ENCODE measurements at regions not wholly inside any gene's neighbourhood (a gene's known extent, or its start where the extent isn't known, plus 50 kb on each side); places are given as distances from the start of the nearest gene placed in this dataset.

GRCh38 chr15:27685644-27686043 lies 413.5 kb downstream of the OCA2 start:
- TF ChIP-seq CTCF (IDR thresholded peaks at IDR 0.05; ENCODE audit: unreplicated experiment in 3 of 3), result no peak
- no peak overlapping the region for H3K27ac Mint-ChIP-seq

GRCh38 chr15:27683121-27683520 lies 416.0 kb downstream of the OCA2 start:
- TF ChIP-seq CTCF (IDR thresholded peaks at IDR 0.05; ENCODE audit: unreplicated experiment in 3 of 3), result no peak
- Mint-ChIP-seq H3K27ac (no peak overlapping the region), H3K4me1 (peaks cover 29% of the 10 kb centered on the region)

More at GRCh38 chr15:27685644-27686043, 413.5 kb downstream of the OCA2 start:
- peaks cover 6% of the 10 kb centered on the region for H3K4me1 Mint-ChIP-seq
- no peaks in the 10 kb centered on the region for H3K36me3 Mint-ChIP-seq (ENCODE audit: low read depth)
- no peaks in the 10 kb centered on the region for H3K9me3 Mint-ChIP-seq
- H3K27me3 Mint-ChIP-seq (ENCODE audit: low read depth), result peaks cover 13% of the 10 kb centered on the region
- H3K4me3 Mint-ChIP-seq, result no peak overlapping the region

GRCh38 chr15:27681038-27681437 lies 418.1 kb downstream of the OCA2 start:
- Mint-ChIP-seq H3K27ac (no peak overlapping the region), H3K27me3 (ENCODE audit: low read depth) (peaks cover 26% of the 10 kb centered on the region), H3K4me1 (peaks cover 36% of the 10 kb centered on the region), H3K9me3 (no peaks in the 10 kb centered on the region), H3K4me3 (no peak overlapping the region), H3K36me3 (ENCODE audit: low read depth) (no peaks in the 10 kb centered on the region)
- TF ChIP-seq CTCF (IDR thresholded peaks at IDR 0.05; ENCODE audit: unreplicated experiment in 3 of 3), result no peak

More at GRCh38 chr15:27683121-27683520, 416.0 kb downstream of the OCA2 start:
- Mint-ChIP-seq H3K27me3 (ENCODE audit: low read depth) (peaks cover 18% of the 10 kb centered on the region), H3K9me3 (no peaks in the 10 kb centered on the region), H3K4me3 (no peak overlapping the region), H3K36me3 (ENCODE audit: low read depth) (no peaks in the 10 kb centered on the region)

GRCh38 chr15:27679731-27680471 lies 419.2 kb downstream of the OCA2 start:
- Mint-ChIP-seq H3K4me1 (peaks cover 36% of the 10 kb centered on the region), H3K27ac (peak overlapping the region; percentile 77 to 84 (median 82)), H3K27me3 (ENCODE audit: low read depth) (peaks cover 26% of the 10 kb centered on the region), H3K36me3 (ENCODE audit: low read depth) (no peaks in the 10 kb centered on the region), H3K9me3 (no peaks in the 10 kb centered on the region), H3K4me3 (peak overlapping the region; percentile 28 to 38 (median 31))
- TF ChIP-seq CTCF (IDR thresholded peaks at IDR 0.05; ENCODE audit: unreplicated experiment in 3 of 3), result peak in 1 of 3 experiments; percentile 23

- peaks cover 20% of the 10 kb centered on the region for H3K27me3 Mint-ChIP-seq (ENCODE audit: low read depth)
- H3K27ac Mint-ChIP-seq, result peak overlapping the region; percentile 77 to 84 (median 82)
- no peaks in the 10 kb centered on the region for H3K36me3 Mint-ChIP-seq (ENCODE audit: low read depth)
- no peak for TF ChIP-seq CTCF (IDR thresholded peaks at IDR 0.05; ENCODE audit: unreplicated experiment in 3 of 3)
- peaks cover 36% of the 10 kb centered on the region for H3K4me1 Mint-ChIP-seq
- H3K4me3 Mint-ChIP-seq, result no peak overlapping the region
- no peaks in the 10 kb centered on the region for H3K9me3 Mint-ChIP-seq
These were observed 419.9 kb downstream of the OCA2 start for GRCh38 chr15:27679203-27679602.

GRCh38 chr15:27677951-27678350 lies 421.2 kb downstream of the OCA2 start:
- peaks cover 20% of the 10 kb centered on the region for H3K27me3 Mint-ChIP-seq (ENCODE audit: low read depth)
- no peak for TF ChIP-seq CTCF (IDR thresholded peaks at IDR 0.05; ENCODE audit: unreplicated experiment in 3 of 3)
- H3K9me3 Mint-ChIP-seq, result no peaks in the 10 kb centered on the region
- no peak overlapping the region for H3K4me3 Mint-ChIP-seq
- H3K27ac Mint-ChIP-seq, result peak overlapping the region in 2 of 3 experiments; percentile 53 to 80
- peaks cover 43% of the 10 kb centered on the region for H3K4me1 Mint-ChIP-seq
- no peaks in the 10 kb centered on the region for H3K36me3 Mint-ChIP-seq (ENCODE audit: low read depth)

All from nephron (organoid).